Spleen (tissue), 11 donors: ENCODE measurements at regions not wholly inside any gene's neighbourhood (a gene's known extent, or its start where the extent isn't known, plus 50 kb on each side); places are given as distances from the start of the nearest gene placed in this dataset.
A peak's percentile ranks its signal among the peaks of the same experiment; 100 is the strongest.

Source experiments
- DNase-seq: peaks from one replicate; pipeline ENCODE4 v3.0.0-alpha.2; 2020
- H3K27ac ChIP-seq, 8 donors: fragments of 200-600 bp; sonication (generic) in 7 of 8; 1 replicate in 4 of 8; 2 replicates in 4 of 8; pipeline versions ENCODE4 v1.5.0 to v1.8.0; 2016 to 2021; ENCODE audit warnings: inconsistent platforms in 4 of 8, mild to moderate bottlenecking in 4 of 8, moderate library complexity in 1 of 8
- H3K27me3 ChIP-seq, 7 donors: fragments of 200-600 bp; sonication (generic) in 6 of 7; replicated peaks in 1 of 7; 1 replicate in 4 of 7; 2 replicates in 3 of 7; pipeline versions ENCODE4 v1.5.0 to v1.8.0; 2016 to 2021; ENCODE audit warnings: inconsistent platforms in 3 of 7, mild to moderate bottlenecking in 1 of 7
- H3K36me3 ChIP-seq, 6 donors: fragments of 200-600 bp; sonication (generic) in 5 of 6; 1 replicate in 4 of 6; 2 replicates in 2 of 6; pipeline versions ENCODE4 v1.5.0 to v1.8.0; 2016 to 2021; ENCODE audit warnings: inconsistent platforms in 2 of 6
- H3K4me1 ChIP-seq, 6 donors: fragments of 200-600 bp; sonication (generic) in 5 of 6; 1 replicate in 3 of 6; 2 replicates in 3 of 6; pipeline versions ENCODE4 v1.5.0 to v1.8.0; 2016 to 2021; ENCODE audit warnings: inconsistent platforms in 3 of 6
- H3K4me3 ChIP-seq, 8 donors: fragments of 200-600 bp; sonication (generic) in 7 of 8; 1 replicate in 4 of 8; 2 replicates in 4 of 8; pipeline versions ENCODE4 v1.5.0 to v1.8.0; 2016 to 2021; ENCODE audit warnings: inconsistent platforms in 4 of 8, mild to moderate bottlenecking in 4 of 8, moderate library complexity in 2 of 8
- H3K9me3 ChIP-seq, 8 donors: fragments of 200-600 bp; sonication (generic) in 7 of 8; 1 replicate in 4 of 8; 2 replicates in 4 of 8; pipeline versions ENCODE4 v1.5.0 to v1.8.0; 2016 to 2021; ENCODE audit warnings: inconsistent platforms in 4 of 8
- POLR2A ChIP-seq, 3 donors: fragments of 450-650 bp; IDR thresholded peaks; one replicate each; pipeline ENCODE4 v1.5.1; 2017; ENCODE audit warnings: antibody characterized with exemption in 3 of 3, mild to moderate bottlenecking in 1 of 3
- POLR2AphosphoS5 ChIP-seq, 3 donors: sonication (generic); formaldehyde crosslinking; IDR thresholded peaks; one replicate each; pipeline ENCODE4 v1.5.1; 2017; ENCODE audit warnings: antibody characterized with exemption in 3 of 3
- WGBS, 5 donors: extraction: QIAGEN DNeasy Blood & Tissue Kit in 3 of 5; methylation state at CpG; one replicate each; pipeline versions ENCODE4 v1.1.5 to v1.1.7; 2013 to 2018; 5-methylcytosine and 5-hydroxymethylcytosine counted together
- intact Hi-C: fragments of 100-400 bp; cut with DNase I; formaldehyde crosslinking; loops from one replicate; pipeline ENCODE4 v1.15.0; 2023; ENCODE audit warnings: low total_unique reads
- TF ChIP-seq, protein P1 (sequence below), 11 experiments: fragments of 200-600 bp in 7 of 11; fragments of 450-650 bp in 4 of 11; sonication (generic) in 4 of 11; IDR thresholded peaks in 8 of 11; conservative IDR thresholded peaks in 3 of 11; 1 replicate in 7 of 11; 2 replicates in 4 of 11; pipeline versions ENCODE4 v1.4.0 to v1.8.0; 2016 to 2021; ENCODE audit warnings: antibody characterized with exemption in 11 of 11, inconsistent platforms in 4 of 11, mild to moderate bottlenecking in 1 of 11
- donor health status: healthy with polysubstance abuse.
- donor health status: DM: no; HTN: no; CAD: no; lungs with moderate emphysema.
- donor health status: DM: no; HTN: no; CAD: no.
- donor health status: Bipolar disorder and iron deficiency.
- donor health status: healthy.
- donor health status: DM: no; HTN: no; CAD: no.
- donor health status: DM: yes; HTN: yes; CAD: no.

DNA sequence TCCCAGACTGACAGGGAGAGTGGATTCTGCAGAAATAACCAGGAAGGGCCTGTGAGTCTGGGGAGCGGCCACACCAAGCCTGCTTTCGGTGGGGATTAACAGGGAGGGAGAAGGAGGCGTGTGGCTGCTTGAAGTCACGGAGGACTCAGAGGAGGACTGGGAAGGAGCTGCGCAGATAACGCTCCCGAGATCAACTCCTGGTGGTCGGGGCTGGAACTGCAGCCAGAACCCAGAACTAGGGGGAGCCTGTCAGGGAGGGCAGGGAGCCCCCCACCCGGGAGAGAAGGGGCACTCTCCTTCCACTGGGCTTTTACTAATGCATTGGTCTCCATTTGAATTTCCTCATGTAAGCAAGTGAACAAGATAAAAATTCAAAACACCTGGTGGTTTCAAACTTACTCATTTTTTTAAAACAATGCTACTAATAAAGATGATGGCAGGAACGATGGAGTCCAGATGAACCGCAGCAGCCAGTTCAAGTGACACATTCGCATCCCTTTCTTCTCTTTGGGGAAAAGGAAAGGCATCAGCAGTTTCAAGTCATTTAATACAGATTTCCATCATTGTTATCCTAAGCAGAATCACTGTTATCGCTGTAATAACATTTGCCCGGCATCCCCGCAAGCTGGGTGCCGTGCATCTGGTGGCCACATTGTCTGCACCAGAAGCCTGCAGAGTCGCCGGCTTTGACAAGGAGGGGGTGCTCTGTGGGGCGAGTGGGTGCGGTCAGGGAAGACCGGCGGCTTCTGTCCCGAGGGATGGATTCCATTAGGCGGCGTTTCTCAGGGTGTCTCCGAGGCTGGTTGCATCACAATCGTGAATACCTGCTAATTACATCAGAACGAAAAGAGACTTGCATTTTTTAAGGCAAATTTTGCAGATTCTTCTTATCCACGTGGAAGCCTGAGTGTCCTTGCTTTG lies 183.0 kb downstream of the FOXL1 start:
- no peaks in the 10 kb centered on the region for H3K36me3 ChIP-seq
- no peaks in the 10 kb centered on the region for H3K9me3 ChIP-seq
- no peak for TF ChIP-seq POLR2AphosphoS5 (IDR thresholded peaks at IDR 0.05)
- TF ChIP-seq, protein P1, sequence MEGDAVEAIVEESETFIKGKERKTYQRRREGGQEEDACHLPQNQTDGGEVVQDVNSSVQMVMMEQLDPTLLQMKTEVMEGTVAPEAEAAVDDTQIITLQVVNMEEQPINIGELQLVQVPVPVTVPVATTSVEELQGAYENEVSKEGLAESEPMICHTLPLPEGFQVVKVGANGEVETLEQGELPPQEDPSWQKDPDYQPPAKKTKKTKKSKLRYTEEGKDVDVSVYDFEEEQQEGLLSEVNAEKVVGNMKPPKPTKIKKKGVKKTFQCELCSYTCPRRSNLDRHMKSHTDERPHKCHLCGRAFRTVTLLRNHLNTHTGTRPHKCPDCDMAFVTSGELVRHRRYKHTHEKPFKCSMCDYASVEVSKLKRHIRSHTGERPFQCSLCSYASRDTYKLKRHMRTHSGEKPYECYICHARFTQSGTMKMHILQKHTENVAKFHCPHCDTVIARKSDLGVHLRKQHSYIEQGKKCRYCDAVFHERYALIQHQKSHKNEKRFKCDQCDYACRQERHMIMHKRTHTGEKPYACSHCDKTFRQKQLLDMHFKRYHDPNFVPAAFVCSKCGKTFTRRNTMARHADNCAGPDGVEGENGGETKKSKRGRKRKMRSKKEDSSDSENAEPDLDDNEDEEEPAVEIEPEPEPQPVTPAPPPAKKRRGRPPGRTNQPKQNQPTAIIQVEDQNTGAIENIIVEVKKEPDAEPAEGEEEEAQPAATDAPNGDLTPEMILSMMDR (IDR thresholded peaks at IDR 0.05 in 8 of 11, conservative IDR thresholded peaks at IDR 0.05 in 3 of 11), result peak in 10 of 11 experiments; percentile 54 to 82 (median 70)
- 22 to 42% (median 35%) methylated on average over 29 of the region's 29 CpGs for WGBS, 5 donors
- H3K27ac ChIP-seq, result no peak overlapping the region
- H3K4me3 ChIP-seq, result no peak overlapping the region
- peaks cover 0 to 15% (median 2%) of the 10 kb centered on the region in 6 donors for H3K4me1 ChIP-seq
- peak; percentile 75 for DNase-seq
- intact Hi-C loops, result no loop called here
- peaks cover 0 to 93% (median 11%) of the 10 kb centered on the region in 7 donors for H3K27me3 ChIP-seq

DNA sequence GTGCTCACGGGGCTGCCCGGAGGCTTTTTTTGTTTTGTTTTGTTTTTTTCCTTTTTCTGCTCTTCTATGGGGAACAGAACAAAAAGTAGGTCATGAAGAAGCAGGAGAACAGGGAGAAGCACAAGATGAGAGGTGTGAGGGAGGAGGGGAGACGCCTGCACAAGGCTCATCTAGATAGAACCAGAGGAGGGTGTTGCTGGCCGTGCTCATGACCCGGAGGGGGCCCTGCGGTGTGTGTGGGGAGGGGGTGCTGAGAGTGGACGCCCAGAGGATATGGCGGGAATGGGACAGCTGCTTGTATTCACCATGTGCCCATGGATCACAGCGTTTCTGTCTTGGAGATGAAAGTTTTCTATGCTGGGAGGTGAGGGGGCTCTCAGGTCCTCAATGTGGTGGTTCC lies 183.7 kb downstream of the FOXL1 start:
- H3K9me3 ChIP-seq, result peaks cover 0 to 5% (median 0%) of the 10 kb centered on the region in 8 donors
- no peak overlapping the region for H3K4me3 ChIP-seq
- TF ChIP-seq, protein P1 (IDR thresholded peaks at IDR 0.05 in 8 of 11, conservative IDR thresholded peaks at IDR 0.05 in 3 of 11), result no peak
- no peak for TF ChIP-seq POLR2AphosphoS5 (IDR thresholded peaks at IDR 0.05)
- TF ChIP-seq POLR2A (IDR thresholded peaks at IDR 0.05), result no peak
- DNase-seq, result peak; percentile 37
- no peaks in the 10 kb centered on the region for H3K36me3 ChIP-seq
- 41 to 59% (median 48%) methylated on average over 9 of the region's 9 CpGs for WGBS, 5 donors
- peaks cover 0 to 86% (median 11%) of the 10 kb centered on the region in 7 donors for H3K27me3 ChIP-seq
- peaks cover 0 to 14% (median 2%) of the 10 kb centered on the region in 6 donors for H3K4me1 ChIP-seq
- intact Hi-C loops, result no loop called here
- H3K27ac ChIP-seq, result no peak overlapping the region

DNA sequence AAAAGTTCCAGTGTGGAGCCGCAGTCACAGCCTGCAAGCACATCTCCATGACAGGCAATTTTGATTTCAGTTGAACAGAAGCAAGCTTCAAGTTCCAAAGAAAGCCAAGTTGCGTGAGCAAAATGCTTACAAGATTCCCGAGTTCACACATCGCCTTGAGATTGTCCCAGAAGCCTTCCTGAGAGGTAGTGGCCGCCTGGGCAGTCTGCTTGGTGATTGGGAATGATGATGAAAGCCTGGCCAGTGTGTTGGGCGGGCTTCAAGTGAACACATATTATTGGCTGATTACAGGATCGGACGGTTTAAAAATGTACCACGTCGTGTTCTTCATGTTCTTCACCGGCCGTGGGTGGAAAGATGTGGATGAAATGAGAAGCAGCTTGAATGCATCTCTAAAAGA lies 185.5 kb downstream of the FOXL1 start:
- 77 to 89% (median 87%) methylated on average over 12 of the region's 12 CpGs for WGBS, 5 donors
- Histone ChIP-seq H3K4me3 (no peak overlapping the region), H3K36me3 (no peaks in the 10 kb centered on the region), H3K27ac (no peak overlapping the region), H3K27me3 (peaks cover 0 to 82% (median 11%) of the 10 kb centered on the region in 7 donors), H3K9me3 (peaks cover 0 to 5% (median 0%) of the 10 kb centered on the region in 8 donors), H3K4me1 (peaks cover 0 to 9% (median 0%) of the 10 kb centered on the region in 6 donors)
- TF ChIP-seq, protein P1 (IDR thresholded peaks at IDR 0.05 in 8 of 11, conservative IDR thresholded peaks at IDR 0.05 in 3 of 11), result no peak
- TF ChIP-seq POLR2AphosphoS5 (IDR thresholded peaks at IDR 0.05), result no peak
- no peak for TF ChIP-seq POLR2A (IDR thresholded peaks at IDR 0.05)
- DNase-seq, result peak; percentile 31
- intact Hi-C loops, result no loop called here

DNA sequence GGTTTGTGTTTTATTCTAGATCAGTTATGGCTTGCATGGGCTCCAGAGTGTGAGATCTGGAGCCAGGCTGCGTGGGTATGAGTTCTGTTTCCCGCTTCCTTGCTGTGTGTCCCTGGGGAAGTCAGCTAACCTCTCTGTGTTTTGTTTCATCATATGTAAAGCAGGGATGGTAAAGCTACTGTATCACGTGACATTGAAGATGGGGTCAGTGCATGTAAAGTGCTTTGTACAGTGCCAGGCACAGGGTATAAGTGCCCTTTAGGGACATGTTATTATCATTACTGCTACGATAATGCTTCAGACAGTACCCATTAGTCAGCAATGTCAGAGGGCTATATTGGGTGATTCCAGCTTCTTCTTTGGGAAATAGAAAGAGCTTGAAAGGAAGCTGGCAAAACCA lies 186.2 kb downstream of the FOXL1 start:
- H3K27ac ChIP-seq, result no peak overlapping the region
- peaks cover 0 to 5% (median 0%) of the 10 kb centered on the region in 8 donors for H3K9me3 ChIP-seq
- intact Hi-C loops, result no loop called here
- H3K4me1 ChIP-seq, result peaks cover 0 to 9% (median 0%) of the 10 kb centered on the region in 6 donors
- TF ChIP-seq POLR2AphosphoS5 (IDR thresholded peaks at IDR 0.05) (no peak), POLR2A (IDR thresholded peaks at IDR 0.05) (no peak)
- TF ChIP-seq, protein P1 (IDR thresholded peaks at IDR 0.05 in 8 of 11, conservative IDR thresholded peaks at IDR 0.05 in 3 of 11), result no peak
- H3K27me3 ChIP-seq, result peaks cover 0 to 82% (median 11%) of the 10 kb centered on the region in 7 donors
- no peak overlapping the region for H3K4me3 ChIP-seq
- peak; percentile 4 for DNase-seq
- H3K36me3 ChIP-seq, result no peaks in the 10 kb centered on the region
- 76 to 88% (median 82%) methylated on average over 4 of the region's 4 CpGs for WGBS, 5 donors
